ENCODE measurements at regions not wholly inside any gene's neighbourhood (a gene's known extent, or its start where the extent isn't known, plus 50 kb on each side); places are given as distances from the start of the nearest gene placed in this dataset.

DNA sequence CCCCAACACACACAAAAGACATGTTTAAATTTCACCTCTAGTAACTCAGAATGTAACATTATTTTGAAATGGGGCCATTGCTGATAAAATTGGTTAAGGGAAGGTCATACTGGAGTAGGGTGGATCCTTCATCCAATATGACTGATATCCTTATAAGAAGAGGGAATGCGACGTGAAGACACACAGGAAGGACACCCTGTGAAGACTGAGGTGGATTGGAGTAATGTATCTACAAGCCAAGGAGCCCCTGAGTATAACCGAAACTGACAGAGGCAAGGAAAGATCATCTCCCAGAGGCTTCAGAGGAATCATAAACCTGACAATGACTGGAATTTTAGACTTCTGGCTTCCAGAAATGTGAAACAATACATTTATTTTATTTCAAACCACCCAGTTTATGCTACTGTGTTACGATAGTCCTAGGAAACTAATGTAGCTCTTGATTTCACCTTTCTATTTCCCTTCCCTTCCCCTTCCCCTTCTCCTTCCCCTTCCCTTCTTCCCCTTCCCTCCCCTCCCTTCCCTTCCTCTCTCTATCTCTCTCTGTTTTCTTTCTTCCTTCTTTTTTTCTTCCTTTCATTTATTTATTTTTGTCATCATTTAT, 1775.4 kb downstream of the LRRC4C start:
- TF ChIP-seq, protein P1, sequence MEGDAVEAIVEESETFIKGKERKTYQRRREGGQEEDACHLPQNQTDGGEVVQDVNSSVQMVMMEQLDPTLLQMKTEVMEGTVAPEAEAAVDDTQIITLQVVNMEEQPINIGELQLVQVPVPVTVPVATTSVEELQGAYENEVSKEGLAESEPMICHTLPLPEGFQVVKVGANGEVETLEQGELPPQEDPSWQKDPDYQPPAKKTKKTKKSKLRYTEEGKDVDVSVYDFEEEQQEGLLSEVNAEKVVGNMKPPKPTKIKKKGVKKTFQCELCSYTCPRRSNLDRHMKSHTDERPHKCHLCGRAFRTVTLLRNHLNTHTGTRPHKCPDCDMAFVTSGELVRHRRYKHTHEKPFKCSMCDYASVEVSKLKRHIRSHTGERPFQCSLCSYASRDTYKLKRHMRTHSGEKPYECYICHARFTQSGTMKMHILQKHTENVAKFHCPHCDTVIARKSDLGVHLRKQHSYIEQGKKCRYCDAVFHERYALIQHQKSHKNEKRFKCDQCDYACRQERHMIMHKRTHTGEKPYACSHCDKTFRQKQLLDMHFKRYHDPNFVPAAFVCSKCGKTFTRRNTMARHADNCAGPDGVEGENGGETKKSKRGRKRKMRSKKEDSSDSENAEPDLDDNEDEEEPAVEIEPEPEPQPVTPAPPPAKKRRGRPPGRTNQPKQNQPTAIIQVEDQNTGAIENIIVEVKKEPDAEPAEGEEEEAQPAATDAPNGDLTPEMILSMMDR (IDR thresholded peaks at IDR 0.05; ENCODE audit: low read depth, low read length, missing input control) = no peak
- TF ChIP-seq MAX (IDR thresholded peaks at IDR 0.05) = no peak
- TF ChIP-seq REST (IDR thresholded peaks at IDR 0.05) = no peak
- TF ChIP-seq JUND (IDR thresholded peaks at IDR 0.05) = no peak
- TF ChIP-seq RXRA (IDR thresholded peaks at IDR 0.05) = no peak
- no peak for TF ChIP-seq HNF4A (conservative IDR thresholded peaks at IDR 0.05)
- no peak for TF ChIP-seq SP1 (IDR thresholded peaks at IDR 0.05)

Data from liver (tissue), 3 donors.